ENCODE measurements at regions not wholly inside any gene's neighbourhood (a gene's known extent, or its start where the extent isn't known, plus 50 kb on each side); places are given as distances from the start of the nearest gene placed in this dataset.
A peak's percentile ranks its signal among the peaks of the same experiment; 100 is the strongest.

DNA sequence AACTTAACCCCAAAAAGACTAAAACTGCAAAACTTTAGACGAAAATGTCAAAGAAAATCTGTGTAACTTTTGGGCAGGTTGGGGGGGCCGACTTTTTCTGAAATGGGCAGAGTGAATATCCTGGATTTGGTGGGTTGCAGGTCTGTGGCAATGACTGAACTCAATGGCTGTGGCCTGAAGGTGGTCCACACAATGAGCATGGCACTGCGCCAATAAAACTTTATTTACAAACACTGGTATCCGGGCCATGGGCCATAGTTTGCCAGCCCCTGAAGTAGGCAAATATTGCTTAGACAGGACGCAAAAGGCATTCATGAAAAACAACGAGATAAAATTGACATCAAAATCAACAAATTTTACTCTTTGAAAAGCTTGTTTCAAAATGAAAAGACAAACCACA is 66.2 kb downstream of the RTP5 start:
- 91 to 93% (median 92%) methylated on average over 6 of the region's 6 CpGs for WGBS, 4 donors
- Histone ChIP-seq H3K36me3 (replicated peaks in 1 of 2) (no peaks in the 10 kb centered on the region), H3K9me3 (replicated peaks in 1 of 3) (no peaks in the 10 kb centered on the region), H3K4me3 (no peak overlapping the region), H3K4me1 (replicated peaks in 1 of 2) (no peaks in the 10 kb centered on the region), H3K27me3 (no peaks in the 10 kb centered on the region), H3K27ac (no peak overlapping the region)
- DNase-seq = peak in 1 of 7 donors; percentile 41
- TF ChIP-seq, protein P1, sequence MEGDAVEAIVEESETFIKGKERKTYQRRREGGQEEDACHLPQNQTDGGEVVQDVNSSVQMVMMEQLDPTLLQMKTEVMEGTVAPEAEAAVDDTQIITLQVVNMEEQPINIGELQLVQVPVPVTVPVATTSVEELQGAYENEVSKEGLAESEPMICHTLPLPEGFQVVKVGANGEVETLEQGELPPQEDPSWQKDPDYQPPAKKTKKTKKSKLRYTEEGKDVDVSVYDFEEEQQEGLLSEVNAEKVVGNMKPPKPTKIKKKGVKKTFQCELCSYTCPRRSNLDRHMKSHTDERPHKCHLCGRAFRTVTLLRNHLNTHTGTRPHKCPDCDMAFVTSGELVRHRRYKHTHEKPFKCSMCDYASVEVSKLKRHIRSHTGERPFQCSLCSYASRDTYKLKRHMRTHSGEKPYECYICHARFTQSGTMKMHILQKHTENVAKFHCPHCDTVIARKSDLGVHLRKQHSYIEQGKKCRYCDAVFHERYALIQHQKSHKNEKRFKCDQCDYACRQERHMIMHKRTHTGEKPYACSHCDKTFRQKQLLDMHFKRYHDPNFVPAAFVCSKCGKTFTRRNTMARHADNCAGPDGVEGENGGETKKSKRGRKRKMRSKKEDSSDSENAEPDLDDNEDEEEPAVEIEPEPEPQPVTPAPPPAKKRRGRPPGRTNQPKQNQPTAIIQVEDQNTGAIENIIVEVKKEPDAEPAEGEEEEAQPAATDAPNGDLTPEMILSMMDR (IDR thresholded peaks at IDR 0.05) = no peak
- TF ChIP-seq POLR2A (IDR thresholded peaks at IDR 0.05) = no peak
- intact Hi-C loops (cut with DNase I) = no loop called here

DNA sequence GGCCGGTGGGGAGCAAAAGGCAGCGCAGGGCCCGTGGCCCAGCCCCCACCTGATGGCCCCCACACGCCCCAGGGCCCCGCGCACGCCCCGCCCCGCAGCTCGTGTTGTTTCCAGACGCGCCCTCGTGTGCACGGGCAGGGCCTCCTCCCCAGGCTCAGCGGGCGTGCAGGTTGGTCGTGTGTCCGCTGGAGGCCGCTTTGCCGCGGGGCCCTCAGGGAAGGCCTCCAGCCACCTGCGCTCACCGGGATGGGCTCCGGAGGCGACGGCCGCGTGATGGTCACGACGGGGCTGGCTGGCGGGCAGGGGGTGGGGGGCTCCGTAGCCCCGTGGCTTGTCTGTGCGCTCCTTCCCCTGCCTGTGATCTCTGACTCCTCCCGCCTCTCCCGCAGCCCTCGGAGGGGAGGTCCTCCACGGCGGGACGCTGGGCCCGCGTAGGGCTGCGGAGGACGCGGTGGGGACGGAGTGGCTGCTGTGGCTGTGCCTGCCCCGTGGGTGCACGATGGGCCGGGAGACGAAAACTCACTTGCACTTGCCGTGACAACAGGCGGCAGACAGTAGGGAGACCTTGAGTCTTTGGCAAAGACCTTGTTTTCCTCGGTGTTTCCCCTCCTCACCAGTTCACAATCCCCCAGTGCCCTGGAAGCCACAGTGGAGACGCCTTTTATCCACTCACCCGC is 67.1 kb downstream of the RTP5 start:
- DNase-seq = peak in 1 of 7 donors; percentile 28
- Histone ChIP-seq H3K4me1 (replicated peaks in 1 of 2) (no peaks in the 10 kb centered on the region), H3K27me3 (no peaks in the 10 kb centered on the region), H3K36me3 (replicated peaks in 1 of 2) (no peaks in the 10 kb centered on the region), H3K27ac (no peak overlapping the region), H3K4me3 (no peak overlapping the region), H3K9me3 (replicated peaks in 1 of 3) (no peaks in the 10 kb centered on the region)
- intact Hi-C loops (cut with DNase I) = no loop called here
- TF ChIP-seq, protein P1 (IDR thresholded peaks at IDR 0.05) = no peak
- no peak for TF ChIP-seq POLR2A (IDR thresholded peaks at IDR 0.05)
- 65 to 85% (median 72%) methylated on average over 15 to 55 of the region's 55 CpGs for WGBS, 4 donors

DNA sequence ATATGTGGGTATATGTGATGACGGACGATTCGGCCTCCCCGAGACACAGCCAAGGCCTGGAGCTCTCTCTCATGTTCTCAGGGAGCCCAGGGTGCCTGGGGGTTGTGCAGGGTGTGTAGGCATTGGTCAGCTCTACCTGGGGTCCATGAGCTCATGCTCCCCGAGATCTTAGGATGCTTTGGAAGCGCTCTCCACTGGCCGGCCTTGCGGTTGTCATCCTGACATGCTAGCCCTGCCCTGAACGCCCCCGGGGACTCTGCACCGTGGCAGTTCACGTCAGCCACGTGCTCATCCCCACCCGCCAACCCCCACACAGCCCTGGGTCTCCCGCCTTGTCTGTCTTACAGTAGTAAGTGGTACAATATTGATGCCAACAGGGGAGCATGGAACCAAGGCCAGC is 67.8 kb downstream of the RTP5 start:
- H3K4me1 ChIP-seq (replicated peaks in 1 of 2) = no peaks in the 10 kb centered on the region
- H3K4me3 ChIP-seq = no peak overlapping the region
- H3K27ac ChIP-seq = no peak overlapping the region
- DNase-seq = peak in 1 of 7 donors; percentile 46
- TF ChIP-seq POLR2A (IDR thresholded peaks at IDR 0.05) = no peak
- TF ChIP-seq, protein P1 (IDR thresholded peaks at IDR 0.05) = no peak
- 89 to 94% (median 93%) methylated on average over 14 to 15 of the region's 15 CpGs for WGBS, 4 donors
- no peaks in the 10 kb centered on the region for H3K27me3 ChIP-seq
- H3K9me3 ChIP-seq (replicated peaks in 1 of 3) = no peaks in the 10 kb centered on the region
- no peaks in the 10 kb centered on the region for H3K36me3 ChIP-seq (replicated peaks in 1 of 2)
- intact Hi-C loops (cut with DNase I) = no loop called here

DNA sequence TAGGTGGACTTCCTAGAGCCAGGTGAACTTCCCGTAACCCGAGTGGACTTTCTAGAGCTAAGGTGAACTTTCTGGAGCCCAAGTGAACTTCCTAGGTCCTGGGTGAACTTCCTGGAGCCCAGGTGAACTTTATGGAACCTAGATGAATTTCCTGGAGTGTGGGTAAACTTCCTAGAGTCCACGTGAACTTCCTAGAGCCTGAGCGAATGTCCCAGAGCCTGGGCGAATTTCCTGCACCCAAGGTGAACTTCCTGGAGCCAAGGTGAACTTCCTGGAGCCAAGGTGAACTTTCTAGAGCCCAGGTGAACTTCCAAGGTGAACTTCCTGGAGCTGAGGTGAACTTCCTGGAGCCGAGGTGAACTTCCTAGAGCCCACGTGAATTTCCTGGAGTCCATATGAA is 70.0 kb downstream of the RTP5 start:
- 65 to 80% (median 73%) methylated on average over 7 of the region's 7 CpGs for WGBS, 4 donors
- no peaks in the 10 kb centered on the region for H3K36me3 ChIP-seq (replicated peaks in 1 of 2)
- peak in 1 of 7 donors; percentile 15 for DNase-seq
- H3K27ac ChIP-seq = no peak overlapping the region
- TF ChIP-seq, protein P1 (IDR thresholded peaks at IDR 0.05) = no peak
- TF ChIP-seq POLR2A (IDR thresholded peaks at IDR 0.05) = no peak
- no peaks in the 10 kb centered on the region for H3K9me3 ChIP-seq (replicated peaks in 1 of 3)
- H3K4me1 ChIP-seq (replicated peaks in 1 of 2) = no peaks in the 10 kb centered on the region
- H3K27me3 ChIP-seq = no peaks in the 10 kb centered on the region
- intact Hi-C loops (cut with DNase I) = no loop called here
- no peak overlapping the region for H3K4me3 ChIP-seq

All from adrenal gland (tissue), 9 donors.